Keratinocyte (primary cell): ENCODE measurements at regions not wholly inside any gene's neighbourhood (a gene's known extent, or its start where the extent isn't known, plus 50 kb on each side); places are given as distances from the start of the nearest gene placed in this dataset.

Experiments used
- DNase-seq: peaks from one replicate; pipeline ENCODE4 v3.0.0-alpha.2; 2011; ENCODE audit warnings: low read depth, missing footprints, low spot score
- FAIRE-seq: peaks from 2 replicates; lab custom pipeline; 2011; peaks lifted over from hg19 to GRCh38; lab: Jason Lieb, UNC
- H2AFZ ChIP-seq: 2 replicates; pipeline ENCODE4 v1.6.0; 2012; ENCODE audit warnings: low read length, control low read depth, inconsistent platforms; ENCODE audit not compliant: control insufficient read depth
- H3K27ac ChIP-seq: 2 replicates; pipeline ENCODE4 v1.5.1; 2011; ENCODE audit warnings: low read length; ENCODE audit not compliant: control insufficient read depth, insufficient read depth
- H3K27me3 ChIP-seq: 3 replicates; pipeline ENCODE4 v1.6.0; 2011; ENCODE audit warnings: low read length; ENCODE audit not compliant: control insufficient read depth, insufficient read depth; ENCODE audit errors: extremely low read depth
- H3K36me3 ChIP-seq, 2 experiments: 2 replicates in 1 of 2; 3 replicates in 1 of 2; pipeline ENCODE4 v1.5.1; 2011; ENCODE audit warnings: low read length in 2 of 2, mild to moderate bottlenecking in 1 of 2; ENCODE audit not compliant: control insufficient read depth in 2 of 2, insufficient read depth in 2 of 2; ENCODE audit errors: extremely low read depth in 1 of 2
- H3K4me1 ChIP-seq: 3 replicates; pipeline ENCODE4 v1.5.1; 2011; ENCODE audit warnings: low read length; ENCODE audit not compliant: control insufficient read depth, insufficient read depth; ENCODE audit errors: extremely low read depth
- H3K4me2 ChIP-seq: 3 replicates; pipeline ENCODE4 v1.6.0; 2011; ENCODE audit warnings: low read depth, low read length; ENCODE audit not compliant: control insufficient read depth, insufficient read depth; ENCODE audit errors: extremely low read depth
- H3K4me3 ChIP-seq, 3 experiments: fragments of 200-600 bp in 1 of 3; sonication (generic) in 1 of 3; 2 replicates in 2 of 3; 3 replicates in 1 of 3; pipeline ENCODE4 v1.5.1; 2011 to 2016; ENCODE audit warnings: low read length in 3 of 3, mild to moderate bottlenecking in 3 of 3, control low read depth in 2 of 3, inconsistent platforms in 1 of 3, low read depth in 1 of 3, mixed read lengths in 1 of 3, mixed run types in 1 of 3, moderate library complexity in 1 of 3; ENCODE audit not compliant: control insufficient read depth in 2 of 3, insufficient read depth in 2 of 3; ENCODE audit errors: extremely low read depth in 1 of 3
- H3K79me2 ChIP-seq: 2 replicates; pipeline ENCODE4 v1.6.0; 2012; ENCODE audit warnings: low read length; ENCODE audit not compliant: control insufficient read depth, insufficient read depth
- H3K9ac ChIP-seq: 3 replicates; pipeline ENCODE4 v1.6.0; 2011; ENCODE audit warnings: low read length; ENCODE audit not compliant: control insufficient read depth, insufficient read depth; ENCODE audit errors: extremely low read depth
- H3K9me1 ChIP-seq: 3 replicates; pipeline ENCODE4 v1.6.0; 2011; ENCODE audit warnings: low read length; ENCODE audit not compliant: control insufficient read depth, insufficient read depth; ENCODE audit errors: extremely low read depth
- H3K9me3 ChIP-seq: 2 replicates; pipeline ENCODE4 v1.5.1; 2012; ENCODE audit warnings: low read depth, low read length; ENCODE audit not compliant: control insufficient read depth
- H4K20me1 ChIP-seq: 3 replicates; pipeline ENCODE4 v1.6.0; 2011; ENCODE audit warnings: low read length; ENCODE audit not compliant: control insufficient read depth, insufficient read depth; ENCODE audit errors: extremely low read depth
- CTCF ChIP-seq, 3 experiments: IDR thresholded peaks in 1 of 3; conservative IDR thresholded peaks in 1 of 3; optimal IDR thresholded peaks in 1 of 3; 2 replicates in 2 of 3; 3 replicates in 1 of 3; pipeline versions ENCODE3 to v1.5.1; 2011; ENCODE audit warnings: low read length in 3 of 3, mild to moderate bottlenecking in 3 of 3, moderate library complexity in 2 of 3, control low read depth in 1 of 3, inconsistent platforms in 1 of 3; ENCODE audit not compliant: insufficient read depth in 2 of 3; ENCODE audit errors: extremely low read depth in 1 of 3
- EZH2 ChIP-seq: IDR thresholded peaks from one replicate; pipeline ENCODE4 v1.6.1; 2012; ENCODE audit warnings: inconsistent platforms, mild to moderate bottlenecking, low read length, moderate library complexity
- dilution Hi-C: fragments of 300-500 bp; cut with MboI; formaldehyde crosslinking; loops from one replicate; pipeline ENCODE4 v1.7.0; 2020; ENCODE audit warnings: low sequenced_read_pairs; ENCODE audit not compliant: extremely low pct_ligation_motif_present

- Histone ChIP-seq H4K20me1 (no peaks in the 10 kb centered on the region), H3K4me1 (no peaks in the 10 kb centered on the region), H2AFZ (no peak overlapping the region), H3K9ac (no peak overlapping the region), H3K9me1 (no peaks in the 10 kb centered on the region), H3K4me2 (no peak overlapping the region), H3K27me3 (no peaks in the 10 kb centered on the region), H3K36me3 (no peaks in the 10 kb centered on the region), H3K9me3 (no peaks in the 10 kb centered on the region), H3K79me2 (no peaks in the 10 kb centered on the region), H3K4me3 (no peak overlapping the region), H3K27ac (no peak overlapping the region)
- DNase-seq (no peak), FAIRE-seq (no peak)
- dilution Hi-C loops = no loop called here
- TF ChIP-seq CTCF (optimal IDR thresholded peaks at IDR 0.05 in 1 of 3, IDR thresholded peaks at IDR 0.05 in 1 of 3, conservative IDR thresholded peaks at IDR 0.05 in 1 of 3; ENCODE audit: extremely low read depth in 1 of 3, insufficient read depth in 2 of 3, low read length in 3 of 3) = no peak
- TF ChIP-seq EZH2 = no peak
Observed at GRCh38 chr3:163655021-163655420, 1423.3 kb downstream of the SI start.

- DNase-seq = no peak
- Histone ChIP-seq H3K9me1 (no peaks in the 10 kb centered on the region), H3K9me3 (no peaks in the 10 kb centered on the region), H3K79me2 (no peaks in the 10 kb centered on the region), H3K4me1 (no peaks in the 10 kb centered on the region), H3K4me2 (no peak overlapping the region), H4K20me1 (no peaks in the 10 kb centered on the region), H3K27me3 (no peaks in the 10 kb centered on the region), H3K9ac (no peak overlapping the region), H3K4me3 (no peak overlapping the region), H3K27ac (no peak overlapping the region), H3K36me3 (no peaks in the 10 kb centered on the region), H2AFZ (no peak overlapping the region)
- FAIRE-seq = no peak
- dilution Hi-C loops = no loop called here
- TF ChIP-seq EZH2 (no peak), CTCF (optimal IDR thresholded peaks at IDR 0.05 in 1 of 3, IDR thresholded peaks at IDR 0.05 in 1 of 3, conservative IDR thresholded peaks at IDR 0.05 in 1 of 3; ENCODE audit: extremely low read depth in 1 of 3, insufficient read depth in 2 of 3, low read length in 3 of 3) (no peak)
Observed at GRCh38 chr3:163644172-163644571, 1434.1 kb downstream of the SI start.
